OCI-LY1 (cell line): ENCODE measurements at regions not wholly inside any gene's neighbourhood (a gene's known extent, or its start where the extent isn't known, plus 50 kb on each side); places are given as distances from the start of the nearest gene placed in this dataset.

ENCODE experiments used
- H2AFZ ChIP-seq: fragments of 200-600 bp; sonication (generic), shearing (Covaris generic); 2 replicates; pipeline ENCODE4 v1.6.0; 2014; ENCODE audit warnings: antibody characterized with exemption, mild to moderate bottlenecking, low read length
- H3F3A ChIP-seq: fragments of 200-600 bp; sonication (generic), shearing (Covaris generic); 2 replicates; pipeline ENCODE4 v1.6.0; 2014; ENCODE audit warnings: mild to moderate bottlenecking, antibody characterized with exemption, low read length, moderate library complexity; ENCODE audit not compliant: insufficient read depth
- H3K27ac ChIP-seq: fragments of 200-600 bp; sonication (generic); 2 replicates; pipeline ENCODE4 v1.5.1; 2014; ENCODE audit warnings: low read length, mixed run types, mild to moderate bottlenecking, low read depth; ENCODE audit not compliant: poor library complexity, severe bottlenecking
- H3K27me3 ChIP-seq: fragments of 200-600 bp; sonication (generic); 2 replicates; pipeline ENCODE4 v1.6.0; 2014; ENCODE audit warnings: antibody characterized with exemption, mild to moderate bottlenecking, low read length, moderate library complexity; ENCODE audit not compliant: insufficient read depth
- H3K36me3 ChIP-seq: fragments of 200-600 bp; sonication (generic); 2 replicates; pipeline ENCODE4 v1.6.1; 2014; ENCODE audit warnings: mild to moderate bottlenecking, antibody characterized with exemption, low read length, moderate library complexity, mixed read lengths; ENCODE audit not compliant: insufficient read depth
- H3K4me1 ChIP-seq: fragments of 200-600 bp; sonication (generic); 2 replicates; pipeline ENCODE4 v1.5.1; 2014; ENCODE audit warnings: mild to moderate bottlenecking, low read length, moderate library complexity; ENCODE audit not compliant: insufficient read depth, severe bottlenecking
- H3K4me2 ChIP-seq: fragments of 200-600 bp; sonication (generic), shearing (Covaris generic); 2 replicates; pipeline ENCODE4 v1.6.1; 2014; ENCODE audit warnings: low read length
- H3K4me3 ChIP-seq: fragments of 200-600 bp; sonication (generic); 2 replicates; pipeline ENCODE4 v1.5.1; 2014; ENCODE audit warnings: low read length, low read depth, mild to moderate bottlenecking, mixed read lengths; ENCODE audit not compliant: poor library complexity, severe bottlenecking
- H3K79me2 ChIP-seq: fragments of 200-600 bp; shearing (Covaris generic); 2 replicates; pipeline ENCODE4 v1.6.1; 2016; ENCODE audit warnings: mixed run types, low read length, mixed read lengths; ENCODE audit not compliant: insufficient read depth
- H3K9ac ChIP-seq: fragments of 200-600 bp; sonication (generic), shearing (Covaris generic); 2 replicates; pipeline ENCODE4 v1.6.1; 2014; ENCODE audit warnings: mild to moderate bottlenecking, low read length, mixed read lengths
- H3K9me2 ChIP-seq: fragments of 200-600 bp; sonication (generic), shearing (Covaris generic); 2 replicates; pipeline ENCODE4 v1.6.1; 2014; ENCODE audit warnings: low read depth, mild to moderate bottlenecking, low read length, mixed read lengths
- H3K9me3 ChIP-seq: fragments of 200-600 bp; shearing (Covaris generic); 2 replicates; pipeline ENCODE4 v1.6.1; 2014; ENCODE audit warnings: low read length, mixed read lengths
- H4K20me1 ChIP-seq: fragments of 200-600 bp; sonication (generic), shearing (Covaris generic); 2 replicates; pipeline ENCODE4 v1.6.0; 2016; ENCODE audit warnings: mild to moderate bottlenecking, low read length; ENCODE audit not compliant: insufficient read depth
- CTCF ChIP-seq: fragments of 200-600 bp; sonication (generic), shearing (Covaris generic); IDR thresholded peaks from 2 replicates; pipeline ENCODE4 v1.5.1; 2017; ENCODE audit warnings: mild to moderate bottlenecking, antibody characterized with exemption, low read length, moderate library complexity, mixed read lengths
- EZH2 ChIP-seq: fragments of 200-600 bp; sonication (generic), shearing (Covaris generic); IDR thresholded peaks from 2 replicates; pipeline ENCODE4 v1.8.0; 2017; ENCODE audit warnings: borderline replicate concordance, mixed run types, mild to moderate bottlenecking, antibody characterized with exemption, low read length, moderate library complexity, mixed read lengths

DNA sequence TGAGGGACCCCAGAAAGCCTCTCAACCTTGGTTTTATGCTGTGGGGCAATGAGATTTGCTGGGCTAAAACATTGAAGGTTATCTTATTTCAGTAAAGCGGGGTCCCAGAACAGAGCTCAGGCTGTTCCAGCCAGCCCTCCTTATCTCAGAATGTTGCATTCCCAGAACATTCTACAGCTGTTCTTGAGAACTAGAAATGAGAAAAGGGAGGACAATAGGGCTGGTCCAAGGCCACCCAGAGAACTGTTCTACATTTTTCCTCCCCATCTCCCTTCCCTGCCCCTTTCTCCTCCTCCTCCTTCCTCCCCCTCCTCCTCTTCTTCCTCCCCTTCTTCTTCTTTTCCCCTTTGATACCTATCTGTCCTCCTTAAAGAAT is 70.4 kb upstream of the SLC7A11 start:
- Histone ChIP-seq H3K27me3 (no peaks in the 10 kb centered on the region), H3K36me3 (no peaks in the 10 kb centered on the region), H3F3A (no peaks in the 10 kb centered on the region), H3K27ac (no peak overlapping the region), H3K4me1 (peaks cover 12% of the 10 kb centered on the region), H3K79me2 (no peaks in the 10 kb centered on the region), H3K9me2 (no peaks in the 10 kb centered on the region), H3K4me3 (no peak overlapping the region), H3K4me2 (no peak overlapping the region), H3K9me3 (no peaks in the 10 kb centered on the region), H3K9ac (no peak overlapping the region), H2AFZ (no peak overlapping the region), H4K20me1 (no peaks in the 10 kb centered on the region)
- no peak for TF ChIP-seq EZH2
- TF ChIP-seq CTCF: no peak

GRCh38 chr4:138311771-138312535 is 69.8 kb upstream of the SLC7A11 start:
- H3K9me2 ChIP-seq: no peaks in the 10 kb centered on the region
- no peak overlapping the region for H3K4me3 ChIP-seq
- TF ChIP-seq EZH2: no peak
- H3F3A ChIP-seq: no peaks in the 10 kb centered on the region
- peaks cover 17% of the 10 kb centered on the region for H3K4me1 ChIP-seq
- no peak overlapping the region for H3K4me2 ChIP-seq
- H3K79me2 ChIP-seq: no peaks in the 10 kb centered on the region
- no peak overlapping the region for H3K9ac ChIP-seq
- no peaks in the 10 kb centered on the region for H3K9me3 ChIP-seq
- no peaks in the 10 kb centered on the region for H4K20me1 ChIP-seq
- H3K36me3 ChIP-seq: no peaks in the 10 kb centered on the region
- H2AFZ ChIP-seq: no peak overlapping the region
- no peak overlapping the region for H3K27ac ChIP-seq
- H3K27me3 ChIP-seq: no peaks in the 10 kb centered on the region

- Histone ChIP-seq H3K27me3 (no peaks in the 10 kb centered on the region), H3K9ac (no peak overlapping the region), H3F3A (no peaks in the 10 kb centered on the region), H3K79me2 (no peaks in the 10 kb centered on the region), H3K9me3 (no peaks in the 10 kb centered on the region), H4K20me1 (no peaks in the 10 kb centered on the region), H3K4me3 (no peak overlapping the region), H3K4me2 (no peak overlapping the region), H2AFZ (no peak overlapping the region), H3K27ac (no peak overlapping the region), H3K36me3 (no peaks in the 10 kb centered on the region), H3K9me2 (no peaks in the 10 kb centered on the region), H3K4me1 (peaks cover 19% of the 10 kb centered on the region)
- TF ChIP-seq CTCF (no peak), EZH2 (no peak)
Observed at GRCh38 chr4:138310991-138311390, 68.8 kb upstream of the SLC7A11 start.

DNA sequence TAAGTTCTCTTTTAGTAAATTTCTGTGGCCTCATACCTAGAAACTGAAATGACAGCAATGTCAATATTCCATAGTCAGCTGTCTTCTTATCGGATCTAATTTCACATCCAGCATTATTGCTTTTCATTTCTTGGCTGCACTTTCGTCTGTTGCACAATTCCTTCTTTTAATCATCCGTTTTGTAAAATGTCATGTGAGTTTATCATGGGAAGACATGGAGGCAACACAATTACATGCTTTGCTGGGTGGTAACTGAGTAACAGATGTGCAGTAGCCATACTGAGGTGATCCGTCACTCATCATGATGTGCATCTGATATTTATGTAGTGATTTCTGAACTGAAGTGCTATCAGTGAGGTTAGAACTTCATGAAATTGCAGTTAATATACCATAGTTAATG is 68.3 kb upstream of the SLC7A11 start:
- H3F3A ChIP-seq: no peaks in the 10 kb centered on the region
- no peaks in the 10 kb centered on the region for H3K9me2 ChIP-seq
- no peak overlapping the region for H3K9ac ChIP-seq
- no peak overlapping the region for H2AFZ ChIP-seq
- H3K4me2 ChIP-seq: no peak overlapping the region
- H3K4me1 ChIP-seq: peaks cover 19% of the 10 kb centered on the region
- no peak overlapping the region for H3K4me3 ChIP-seq
- H3K27me3 ChIP-seq: no peaks in the 10 kb centered on the region
- no peaks in the 10 kb centered on the region for H3K79me2 ChIP-seq
- H3K27ac ChIP-seq: no peak overlapping the region
- no peaks in the 10 kb centered on the region for H3K9me3 ChIP-seq
- TF ChIP-seq EZH2 (no peak), CTCF (no peak)
- no peaks in the 10 kb centered on the region for H3K36me3 ChIP-seq
- no peaks in the 10 kb centered on the region for H4K20me1 ChIP-seq
